ENCODE measurements at regions not wholly inside any gene's neighbourhood (a gene's known extent, or its start where the extent isn't known, plus 50 kb on each side); places are given as distances from the start of the nearest gene placed in this dataset.

GRCh38 chr13:89097994-89098393 is 1426.8 kb downstream of the SLITRK5 start:
- no peaks in the 10 kb centered on the region for H3K9me3 Mint-ChIP-seq (ENCODE audit: unreplicated experiment)
- no peak overlapping the region for H3K27ac Mint-ChIP-seq (ENCODE audit: unreplicated experiment)
- peaks cover 3% of the 10 kb centered on the region for H3K4me1 Mint-ChIP-seq (ENCODE audit: low read depth, unreplicated experiment)
- H3K36me3 Mint-ChIP-seq (ENCODE audit: unreplicated experiment) = no peaks in the 10 kb centered on the region
- no peaks in the 10 kb centered on the region for H3K27me3 Mint-ChIP-seq (ENCODE audit: unreplicated experiment)
- TF ChIP-seq CTCF (IDR thresholded peaks at IDR 0.05; ENCODE audit: partially characterized antibody, unreplicated experiment) = no peak
- DNase-seq = no peak
- no peak overlapping the region for H3K4me3 Mint-ChIP-seq (ENCODE audit: unreplicated experiment)

GRCh38 chr13:89113744-89114143 is 1442.6 kb downstream of the SLITRK5 start:
- no peak overlapping the region for H3K4me3 Mint-ChIP-seq (ENCODE audit: unreplicated experiment)
- DNase-seq = no peak
- no peak overlapping the region for H3K27ac Mint-ChIP-seq (ENCODE audit: unreplicated experiment)
- H3K27me3 Mint-ChIP-seq (ENCODE audit: unreplicated experiment) = peaks cover 2% of the 10 kb centered on the region
- H3K4me1 Mint-ChIP-seq (ENCODE audit: low read depth, unreplicated experiment) = no peaks in the 10 kb centered on the region
- H3K9me3 Mint-ChIP-seq (ENCODE audit: unreplicated experiment) = no peaks in the 10 kb centered on the region
- no peak for TF ChIP-seq CTCF (IDR thresholded peaks at IDR 0.05; ENCODE audit: partially characterized antibody, unreplicated experiment)
- H3K36me3 Mint-ChIP-seq (ENCODE audit: unreplicated experiment) = no peaks in the 10 kb centered on the region

GRCh38 chr13:89115307-89115706 is 1444.1 kb downstream of the SLITRK5 start:
- Mint-ChIP-seq H3K27me3 (ENCODE audit: unreplicated experiment) (peaks cover 2% of the 10 kb centered on the region), H3K36me3 (ENCODE audit: unreplicated experiment) (no peaks in the 10 kb centered on the region), H3K4me3 (ENCODE audit: unreplicated experiment) (no peak overlapping the region), H3K27ac (ENCODE audit: unreplicated experiment) (no peak overlapping the region), H3K4me1 (ENCODE audit: low read depth, unreplicated experiment) (no peaks in the 10 kb centered on the region), H3K9me3 (ENCODE audit: unreplicated experiment) (no peaks in the 10 kb centered on the region)
- DNase-seq = no peak
- TF ChIP-seq CTCF (IDR thresholded peaks at IDR 0.05; ENCODE audit: partially characterized antibody, unreplicated experiment) = peak; percentile 57

GRCh38 chr13:89136678-89137077 is 1465.5 kb downstream of the SLITRK5 start:
- TF ChIP-seq CTCF (IDR thresholded peaks at IDR 0.05; ENCODE audit: partially characterized antibody, unreplicated experiment) = no peak
- no peak for DNase-seq
- Mint-ChIP-seq H3K4me3 (ENCODE audit: unreplicated experiment) (no peak overlapping the region), H3K27me3 (ENCODE audit: unreplicated experiment) (no peaks in the 10 kb centered on the region), H3K27ac (ENCODE audit: unreplicated experiment) (no peak overlapping the region), H3K36me3 (ENCODE audit: unreplicated experiment) (no peaks in the 10 kb centered on the region), H3K4me1 (ENCODE audit: low read depth, unreplicated experiment) (no peaks in the 10 kb centered on the region), H3K9me3 (ENCODE audit: unreplicated experiment) (no peaks in the 10 kb centered on the region)

GRCh38 chr13:89150362-89150761 is 1479.2 kb downstream of the SLITRK5 start:
- no peaks in the 10 kb centered on the region for H3K9me3 Mint-ChIP-seq (ENCODE audit: unreplicated experiment)
- no peaks in the 10 kb centered on the region for H3K36me3 Mint-ChIP-seq (ENCODE audit: unreplicated experiment)
- H3K4me1 Mint-ChIP-seq (ENCODE audit: low read depth, unreplicated experiment) = no peaks in the 10 kb centered on the region
- no peak for DNase-seq
- no peak overlapping the region for H3K27ac Mint-ChIP-seq (ENCODE audit: unreplicated experiment)
- H3K4me3 Mint-ChIP-seq (ENCODE audit: unreplicated experiment) = no peak overlapping the region
- H3K27me3 Mint-ChIP-seq (ENCODE audit: unreplicated experiment) = no peaks in the 10 kb centered on the region
- no peak for TF ChIP-seq CTCF (IDR thresholded peaks at IDR 0.05; ENCODE audit: partially characterized antibody, unreplicated experiment)
